ENCODE measurements at regions not wholly inside any gene's neighbourhood (a gene's known extent, or its start where the extent isn't known, plus 50 kb on each side); places are given as distances from the start of the nearest gene placed in this dataset.
"Not testable (repeated sequence)": the region's sequence is repeated elsewhere in the genome, so short reads cannot be mapped to it uniquely, and the experiment has no call there.

GRCh38 chr13:69077267-69077666 lies 1030.4 kb upstream of the ATXN8OS start:
- no peak for DNase-seq

- DNase-seq = no peak
Measured at GRCh38 chr13:69069554-69070133, 1038.0 kb upstream of the ATXN8OS start.

- DNase-seq = no peak
Measured at GRCh38 chr13:69050696-69051095, 1056.9 kb upstream of the ATXN8OS start.

- no peak for DNase-seq
Measured at GRCh38 chr13:69044629-69045028, 1063.0 kb upstream of the ATXN8OS start.

GRCh38 chr13:69040898-69041297 lies 1066.7 kb upstream of the ATXN8OS start:
- no peak for DNase-seq

- no peak for DNase-seq
Measured at GRCh38 chr13:69035771-69036170, 1071.9 kb upstream of the ATXN8OS start.

- no peak for DNase-seq
Measured at GRCh38 chr13:69028936-69029335, 1078.7 kb upstream of the ATXN8OS start.

- no peak for DNase-seq
Measured at GRCh38 chr13:69020120-69020519, 1087.5 kb upstream of the ATXN8OS start.

- DNase-seq = not testable (repeated sequence)
Measured at GRCh38 chr13:69018173-69018572, 1089.5 kb upstream of the ATXN8OS start.

- DNase-seq = no peak
Measured at GRCh38 chr13:69010789-69011188, 1096.8 kb upstream of the ATXN8OS start.

GRCh38 chr13:69008499-69008898 lies 1099.1 kb upstream of the ATXN8OS start:
- no peak for DNase-seq

GRCh38 chr13:68998056-68998455 lies 1109.6 kb upstream of the ATXN8OS start:
- no peak for DNase-seq

GRCh38 chr13:68996668-68997025 lies 1111.0 kb upstream of the ATXN8OS start:
- no peak for DNase-seq

- DNase-seq = no peak
Measured at GRCh38 chr13:68995972-68996667, 1111.5 kb upstream of the ATXN8OS start.

GRCh38 chr13:68993154-68993553 lies 1114.5 kb upstream of the ATXN8OS start:
- no peak for DNase-seq

- DNase-seq = no peak
Measured at GRCh38 chr13:68988176-68988575, 1119.5 kb upstream of the ATXN8OS start.

- no peak for DNase-seq
Measured at GRCh38 chr13:68987585-68987984, 1120.0 kb upstream of the ATXN8OS start.

- DNase-seq = no peak
Measured at GRCh38 chr13:68984688-68985319, 1122.8 kb upstream of the ATXN8OS start.

GRCh38 chr13:68982961-68983619 lies 1124.5 kb upstream of the ATXN8OS start:
- DNase-seq = no peak

- DNase-seq = no peak
Measured at GRCh38 chr13:68976287-68976686, 1131.3 kb upstream of the ATXN8OS start.

GRCh38 chr13:68970532-68970931 lies 1137.1 kb upstream of the ATXN8OS start:
- DNase-seq = no peak

- DNase-seq = no peak
Measured at GRCh38 chr13:68948586-68948985, 1159.0 kb upstream of the ATXN8OS start.

- DNase-seq = no peak
Measured at GRCh38 chr13:68944272-68944671, 1163.4 kb upstream of the ATXN8OS start.

- no peak for DNase-seq
Measured at GRCh38 chr13:68940049-68940448, 1167.6 kb upstream of the ATXN8OS start.

Measured in amniotic stem cell (primary cell).